ENCODE measurements at regions not wholly inside any gene's neighbourhood (a gene's known extent, or its start where the extent isn't known, plus 50 kb on each side); places are given as distances from the start of the nearest gene placed in this dataset.

DNA sequence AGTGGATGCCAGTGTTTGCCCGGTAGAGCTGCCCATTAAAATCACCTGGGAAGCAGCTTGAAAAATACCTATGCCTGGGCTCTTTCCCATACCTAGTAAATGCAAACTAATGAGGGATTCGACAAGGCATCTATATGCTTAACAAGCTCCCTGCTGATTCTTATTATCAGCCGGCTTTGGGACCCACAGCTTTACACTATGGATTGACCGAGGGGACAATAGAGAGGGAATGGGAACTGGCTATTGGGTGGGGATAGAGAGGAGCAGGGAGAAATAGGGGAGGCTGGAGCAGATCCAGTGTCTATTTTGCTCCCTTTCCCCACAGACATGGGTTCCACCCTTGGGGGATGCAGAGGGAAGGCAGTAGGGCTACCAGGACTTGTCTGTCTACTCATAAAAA, 103.1 kb upstream of the TEX13D start:
- ChIA-PET POLR2A (no interaction called here), CTCF (no interaction called here)

DNA sequence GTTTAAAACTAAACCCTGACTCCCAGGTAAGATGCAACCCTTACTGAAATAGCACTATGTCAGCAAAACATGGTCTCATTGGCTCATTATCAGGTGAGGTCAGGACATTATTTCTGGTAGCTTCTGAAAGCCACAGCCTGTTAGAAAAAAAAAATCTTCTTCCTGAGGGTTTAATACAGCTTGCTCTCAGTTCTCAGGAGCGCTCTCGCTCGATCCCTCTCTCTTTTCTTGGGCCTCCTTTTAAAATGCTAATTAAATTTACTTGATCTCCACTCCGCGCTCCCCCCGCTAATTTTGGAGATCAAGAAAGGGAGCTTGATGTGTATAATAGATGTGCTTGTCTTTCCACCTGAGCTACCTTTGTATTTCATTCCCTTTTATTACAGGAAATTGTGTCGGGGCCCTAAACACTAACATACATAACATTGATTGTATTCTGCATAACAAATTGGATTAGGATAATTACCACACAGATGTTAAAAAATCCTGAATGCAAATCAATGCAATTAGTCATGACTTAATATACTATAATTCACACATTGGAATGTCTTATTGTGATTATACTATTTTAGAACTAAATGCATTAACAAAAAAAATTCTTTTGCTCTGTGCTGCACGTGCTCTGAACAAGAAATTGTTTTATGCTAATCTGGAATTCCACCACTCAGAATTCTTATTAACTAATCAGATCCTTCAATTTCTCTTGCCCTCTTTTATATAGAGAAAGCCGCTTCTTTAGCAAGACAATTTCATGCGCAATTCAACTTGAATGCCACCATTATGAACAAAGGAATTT, 101.6 kb upstream of the TEX13D start:
- no peak for DNase-seq (ENCODE audit: low read depth)
- no peaks in the 10 kb centered on the region for H3K27me3 ChIP-seq (ENCODE audit: control insufficient read depth, insufficient read depth, low read length)
- no peaks in the 10 kb centered on the region for H3K36me3 ChIP-seq (ENCODE audit: control insufficient read depth, insufficient read depth, low read length)
- TF ChIP-seq, protein P1, sequence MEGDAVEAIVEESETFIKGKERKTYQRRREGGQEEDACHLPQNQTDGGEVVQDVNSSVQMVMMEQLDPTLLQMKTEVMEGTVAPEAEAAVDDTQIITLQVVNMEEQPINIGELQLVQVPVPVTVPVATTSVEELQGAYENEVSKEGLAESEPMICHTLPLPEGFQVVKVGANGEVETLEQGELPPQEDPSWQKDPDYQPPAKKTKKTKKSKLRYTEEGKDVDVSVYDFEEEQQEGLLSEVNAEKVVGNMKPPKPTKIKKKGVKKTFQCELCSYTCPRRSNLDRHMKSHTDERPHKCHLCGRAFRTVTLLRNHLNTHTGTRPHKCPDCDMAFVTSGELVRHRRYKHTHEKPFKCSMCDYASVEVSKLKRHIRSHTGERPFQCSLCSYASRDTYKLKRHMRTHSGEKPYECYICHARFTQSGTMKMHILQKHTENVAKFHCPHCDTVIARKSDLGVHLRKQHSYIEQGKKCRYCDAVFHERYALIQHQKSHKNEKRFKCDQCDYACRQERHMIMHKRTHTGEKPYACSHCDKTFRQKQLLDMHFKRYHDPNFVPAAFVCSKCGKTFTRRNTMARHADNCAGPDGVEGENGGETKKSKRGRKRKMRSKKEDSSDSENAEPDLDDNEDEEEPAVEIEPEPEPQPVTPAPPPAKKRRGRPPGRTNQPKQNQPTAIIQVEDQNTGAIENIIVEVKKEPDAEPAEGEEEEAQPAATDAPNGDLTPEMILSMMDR (IDR thresholded peaks at IDR 0.05; ENCODE audit: insufficient read depth, low read depth, low read length), result no peak
- ChIA-PET CTCF (no interaction called here), POLR2A (no interaction called here)
- H3K4me3 ChIP-seq (ENCODE audit: low read depth, low read length), result no peak overlapping the region

More for the DNA sequence above, 103.1 kb upstream of the TEX13D start:
- Histone ChIP-seq H3K36me3 (ENCODE audit: control insufficient read depth, insufficient read depth, low read length) (no peaks in the 10 kb centered on the region), H3K27me3 (ENCODE audit: control insufficient read depth, insufficient read depth, low read length) (no peaks in the 10 kb centered on the region), H3K4me3 (ENCODE audit: low read depth, low read length) (no peak overlapping the region)
- TF ChIP-seq, protein P1 (IDR thresholded peaks at IDR 0.05; ENCODE audit: insufficient read depth, low read depth, low read length), result no peak
- DNase-seq (ENCODE audit: low read depth), result no peak

DNA sequence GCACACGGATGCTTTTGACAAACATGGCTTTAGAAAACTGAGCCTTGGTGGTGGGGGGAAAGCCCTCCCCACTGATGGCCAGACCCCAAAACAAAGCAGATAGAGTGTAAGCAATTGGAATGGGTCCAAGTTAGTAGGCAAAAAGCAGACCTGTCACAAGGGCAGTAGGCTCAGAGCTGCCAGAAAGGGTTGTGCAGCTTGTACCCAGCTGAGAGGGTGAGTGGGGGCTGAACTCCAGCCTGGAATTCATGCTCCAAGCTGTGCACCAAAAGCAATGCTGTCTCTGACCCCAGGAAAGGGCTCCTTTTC, 101.1 kb upstream of the TEX13D start:
- DNase-seq (ENCODE audit: low read depth), result no peak
- TF ChIP-seq, protein P1 (IDR thresholded peaks at IDR 0.05; ENCODE audit: insufficient read depth, low read depth, low read length), result no peak
- H3K4me3 ChIP-seq (ENCODE audit: low read depth, low read length), result no peak overlapping the region
- ChIA-PET POLR2A (no interaction called here), CTCF (no interaction called here)
- no peaks in the 10 kb centered on the region for H3K27me3 ChIP-seq (ENCODE audit: control insufficient read depth, insufficient read depth, low read length)
- no peaks in the 10 kb centered on the region for H3K36me3 ChIP-seq (ENCODE audit: control insufficient read depth, insufficient read depth, low read length)

DNA sequence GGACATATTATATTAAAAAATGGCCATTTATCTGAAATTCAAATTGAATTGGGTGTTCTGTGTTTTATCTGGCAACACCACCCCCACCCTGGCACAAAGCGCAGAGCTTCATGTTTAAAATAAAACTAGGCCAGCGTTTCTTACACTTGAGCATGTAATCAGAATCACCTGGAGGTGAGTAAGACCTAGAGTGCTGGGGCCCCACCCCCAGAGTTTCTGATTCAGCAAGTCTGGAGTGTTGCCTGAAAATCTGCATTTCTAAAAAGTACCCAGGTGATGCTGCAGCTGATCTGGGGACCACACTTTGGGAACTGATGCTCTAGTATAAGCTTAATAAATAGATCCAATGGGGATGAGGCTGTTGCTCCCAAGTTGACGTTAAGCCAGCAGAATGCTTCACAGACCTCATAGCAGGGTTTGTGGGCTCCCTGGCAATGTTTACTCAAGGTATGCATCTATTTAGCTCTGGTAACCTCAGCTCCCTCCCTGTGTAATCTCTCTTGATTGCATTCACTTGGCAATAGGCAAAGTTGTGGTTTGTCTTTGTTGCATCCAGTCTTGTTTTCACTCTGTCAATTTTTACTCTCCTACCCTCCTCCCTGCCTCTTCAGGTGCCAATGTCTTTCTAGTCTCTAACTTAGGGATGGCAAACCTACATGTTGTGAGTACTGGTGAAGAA, 99.8 kb upstream of the TEX13D start:
- TF ChIP-seq, protein P1 (IDR thresholded peaks at IDR 0.05; ENCODE audit: insufficient read depth, low read depth, low read length), result no peak
- POLR2A ChIA-PET, result no interaction called here
- no peak for DNase-seq (ENCODE audit: low read depth)

DNA sequence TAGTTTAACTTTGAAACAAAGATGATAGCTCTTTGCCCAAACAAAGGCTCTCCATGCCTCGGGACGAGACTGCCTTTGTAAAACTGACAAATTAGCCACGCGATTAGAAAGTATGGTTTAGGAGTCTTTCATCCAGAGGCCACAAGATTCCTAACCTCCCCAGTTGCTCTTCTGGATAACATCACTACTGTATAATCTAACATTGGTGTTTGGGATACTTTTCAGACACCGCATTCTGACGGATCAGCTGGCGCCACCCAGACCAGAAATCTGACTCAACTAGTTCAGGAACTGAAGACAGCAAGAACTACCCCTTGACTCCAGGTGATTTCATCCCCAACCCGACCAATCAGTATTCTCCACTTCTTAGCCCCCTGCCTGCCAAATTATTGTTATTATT, 98.1 kb upstream of the TEX13D start:
- no peaks in the 10 kb centered on the region for H3K27me3 ChIP-seq (ENCODE audit: control insufficient read depth, insufficient read depth, low read length)
- TF ChIP-seq, protein P1 (IDR thresholded peaks at IDR 0.05; ENCODE audit: insufficient read depth, low read depth, low read length), result no peak
- ChIA-PET POLR2A (no interaction called here), CTCF (no interaction called here)
- H3K36me3 ChIP-seq (ENCODE audit: control insufficient read depth, insufficient read depth, low read length), result no peaks in the 10 kb centered on the region
- DNase-seq (ENCODE audit: low read depth), result no peak
- no peak overlapping the region for H3K4me3 ChIP-seq (ENCODE audit: low read depth, low read length)

More for the DNA sequence above, 99.8 kb upstream of the TEX13D start:
- no peaks in the 10 kb centered on the region for H3K27me3 ChIP-seq (ENCODE audit: control insufficient read depth, insufficient read depth, low read length)
- no peak overlapping the region for H3K4me3 ChIP-seq (ENCODE audit: low read depth, low read length)
- CTCF ChIA-PET, result no interaction called here
- no peaks in the 10 kb centered on the region for H3K36me3 ChIP-seq (ENCODE audit: control insufficient read depth, insufficient read depth, low read length)
